Activated T-helper 17 cell treated with anti-CD3 and anti-CD28 coated beads, Interleukin-2, amount 50 U/mL, for 72 hours (primary cell): ENCODE measurements at regions not wholly inside any gene's neighbourhood (a gene's known extent, or its start where the extent isn't known, plus 50 kb on each side); places are given as distances from the start of the nearest gene placed in this dataset.

Experiments used
- ATAC-seq: fragments of 150-1000 bp; cut with Tn5 transposase; replicated peaks from 2 replicates; pipeline ENCODE4 v1.10.0; 2021; ENCODE audit warnings: mild to moderate bottlenecking, moderate library complexity
- H3K27ac Mint-ChIP-seq: one replicate; pipeline ENCODE4 v1.8.0; 2022; ENCODE audit warnings: mixed read lengths
- H3K27me3 Mint-ChIP-seq: one replicate; pipeline ENCODE4 v1.8.0; 2022; ENCODE audit warnings: mixed read lengths
- H3K36me3 Mint-ChIP-seq: one replicate; pipeline ENCODE4 v1.8.0; 2022; ENCODE audit warnings: low read depth, mild to moderate bottlenecking, mixed read lengths
- H3K4me1 Mint-ChIP-seq: one replicate; pipeline ENCODE4 v1.8.0; 2022; ENCODE audit warnings: mixed read lengths
- H3K4me3 Mint-ChIP-seq: one replicate; pipeline ENCODE4 v1.8.0; 2022; ENCODE audit warnings: mild to moderate bottlenecking, mixed read lengths
- H3K9me3 Mint-ChIP-seq: one replicate; pipeline ENCODE4 v1.8.0; 2022; ENCODE audit warnings: mixed read lengths

- no peaks in the 10 kb centered on the region for H3K27me3 Mint-ChIP-seq
- no peaks in the 10 kb centered on the region for H3K4me1 Mint-ChIP-seq
- H3K9me3 Mint-ChIP-seq, result peaks cover 4% of the 10 kb centered on the region
- H3K27ac Mint-ChIP-seq, result no peak overlapping the region
- no peaks in the 10 kb centered on the region for H3K36me3 Mint-ChIP-seq
- H3K4me3 Mint-ChIP-seq, result no peak overlapping the region
- no peak for ATAC-seq
Measured at GRCh38 chr12:67414011-67414715, 145.0 kb downstream of the CAND1 start.

DNA sequence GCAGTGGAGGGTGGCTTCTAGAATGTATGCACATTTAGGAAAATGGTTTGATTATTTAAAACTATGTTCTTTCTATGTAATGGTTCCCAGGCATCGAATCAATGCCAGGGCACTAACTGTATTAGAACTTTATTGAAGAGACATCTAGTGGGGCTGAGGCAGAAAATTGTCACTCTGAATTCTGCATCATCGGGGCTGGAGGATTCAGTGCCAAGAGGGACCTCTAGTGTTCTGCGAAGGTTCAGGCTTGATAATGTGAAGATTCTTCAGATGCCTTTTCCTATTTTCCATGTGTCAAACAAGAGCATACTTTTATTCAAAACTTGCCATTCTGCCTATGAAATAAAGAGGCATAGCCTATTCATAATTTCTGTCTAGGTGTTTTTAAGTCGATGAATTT, 146.3 kb downstream of the CAND1 start:
- Mint-ChIP-seq H3K27me3 (no peaks in the 10 kb centered on the region), H3K36me3 (no peaks in the 10 kb centered on the region), H3K9me3 (peaks cover 4% of the 10 kb centered on the region), H3K4me1 (no peaks in the 10 kb centered on the region), H3K27ac (no peak overlapping the region), H3K4me3 (no peak overlapping the region)
- no peak for ATAC-seq

- no peaks in the 10 kb centered on the region for H3K36me3 Mint-ChIP-seq
- H3K27me3 Mint-ChIP-seq, result peaks cover 4% of the 10 kb centered on the region
- H3K4me1 Mint-ChIP-seq, result no peaks in the 10 kb centered on the region
- no peaks in the 10 kb centered on the region for H3K9me3 Mint-ChIP-seq
- no peak overlapping the region for H3K4me3 Mint-ChIP-seq
- ATAC-seq, result no peak
- H3K27ac Mint-ChIP-seq, result no peak overlapping the region
Measured at GRCh38 chr12:67419810-67420209, 150.7 kb downstream of the CAND1 start.

- Mint-ChIP-seq H3K9me3 (no peaks in the 10 kb centered on the region), H3K27me3 (peaks cover 4% of the 10 kb centered on the region), H3K4me3 (no peak overlapping the region), H3K36me3 (no peaks in the 10 kb centered on the region), H3K27ac (no peak overlapping the region), H3K4me1 (no peaks in the 10 kb centered on the region)
- no peak for ATAC-seq
Measured at GRCh38 chr12:67420506-67420905, 151.3 kb downstream of the CAND1 start.

- H3K4me1 Mint-ChIP-seq, result no peaks in the 10 kb centered on the region
- no peaks in the 10 kb centered on the region for H3K36me3 Mint-ChIP-seq
- H3K27me3 Mint-ChIP-seq, result peaks cover 4% of the 10 kb centered on the region
- H3K4me3 Mint-ChIP-seq, result no peak overlapping the region
- H3K9me3 Mint-ChIP-seq, result no peaks in the 10 kb centered on the region
- ATAC-seq, result no peak
- H3K27ac Mint-ChIP-seq, result no peak overlapping the region
Measured at GRCh38 chr12:67422081-67422480, 152.9 kb downstream of the CAND1 start.

- Mint-ChIP-seq H3K4me3 (no peak overlapping the region), H3K36me3 (no peaks in the 10 kb centered on the region), H3K27ac (no peak overlapping the region), H3K9me3 (no peaks in the 10 kb centered on the region), H3K4me1 (no peaks in the 10 kb centered on the region), H3K27me3 (peaks cover 12% of the 10 kb centered on the region)
- no peak for ATAC-seq
Measured at GRCh38 chr12:67424784-67425183, 155.6 kb downstream of the CAND1 start.

GRCh38 chr12:67425394-67425793, 156.2 kb downstream of the CAND1 start:
- no peaks in the 10 kb centered on the region for H3K9me3 Mint-ChIP-seq
- ATAC-seq, result no peak
- no peaks in the 10 kb centered on the region for H3K4me1 Mint-ChIP-seq
- H3K27ac Mint-ChIP-seq, result no peak overlapping the region
- H3K27me3 Mint-ChIP-seq, result peaks cover 12% of the 10 kb centered on the region
- no peak overlapping the region for H3K4me3 Mint-ChIP-seq
- H3K36me3 Mint-ChIP-seq, result no peaks in the 10 kb centered on the region

GRCh38 chr12:67426067-67426466, 156.9 kb downstream of the CAND1 start:
- H3K36me3 Mint-ChIP-seq, result no peaks in the 10 kb centered on the region
- ATAC-seq, result no peak
- H3K27me3 Mint-ChIP-seq, result peaks cover 12% of the 10 kb centered on the region
- no peaks in the 10 kb centered on the region for H3K9me3 Mint-ChIP-seq
- H3K4me3 Mint-ChIP-seq, result no peak overlapping the region
- H3K27ac Mint-ChIP-seq, result no peak overlapping the region
- H3K4me1 Mint-ChIP-seq, result no peaks in the 10 kb centered on the region

- Mint-ChIP-seq H3K4me3 (no peak overlapping the region), H3K4me1 (no peaks in the 10 kb centered on the region), H3K36me3 (no peaks in the 10 kb centered on the region), H3K27ac (no peak overlapping the region), H3K27me3 (peaks cover 12% of the 10 kb centered on the region), H3K9me3 (no peaks in the 10 kb centered on the region)
- ATAC-seq, result no peak
Measured at GRCh38 chr12:67427336-67427735, 158.2 kb downstream of the CAND1 start.

- no peak overlapping the region for H3K27ac Mint-ChIP-seq
- H3K27me3 Mint-ChIP-seq, result peaks cover 11% of the 10 kb centered on the region
- H3K9me3 Mint-ChIP-seq, result no peaks in the 10 kb centered on the region
- no peaks in the 10 kb centered on the region for H3K4me1 Mint-ChIP-seq
- H3K4me3 Mint-ChIP-seq, result no peak overlapping the region
- ATAC-seq, result no peak
- no peaks in the 10 kb centered on the region for H3K36me3 Mint-ChIP-seq
Measured at GRCh38 chr12:67428431-67428830, 159.3 kb downstream of the CAND1 start.

GRCh38 chr12:67430708-67431335, 161.7 kb downstream of the CAND1 start:
- Mint-ChIP-seq H3K4me3 (no peak overlapping the region), H3K9me3 (no peaks in the 10 kb centered on the region), H3K27ac (no peak overlapping the region), H3K36me3 (no peaks in the 10 kb centered on the region), H3K27me3 (peaks cover 8% of the 10 kb centered on the region), H3K4me1 (no peaks in the 10 kb centered on the region)
- no peak for ATAC-seq

- Mint-ChIP-seq H3K36me3 (no peaks in the 10 kb centered on the region), H3K4me3 (no peak overlapping the region), H3K27ac (no peak overlapping the region), H3K4me1 (no peaks in the 10 kb centered on the region), H3K27me3 (peaks cover 8% of the 10 kb centered on the region), H3K9me3 (no peaks in the 10 kb centered on the region)
- no peak for ATAC-seq
Measured at GRCh38 chr12:67431411-67432020, 162.4 kb downstream of the CAND1 start.

- Mint-ChIP-seq H3K9me3 (no peaks in the 10 kb centered on the region), H3K4me1 (no peaks in the 10 kb centered on the region), H3K27ac (no peak overlapping the region), H3K36me3 (no peaks in the 10 kb centered on the region), H3K4me3 (no peak overlapping the region), H3K27me3 (peaks cover 5% of the 10 kb centered on the region)
- ATAC-seq, result peak; percentile 40
Measured at GRCh38 chr12:67433385-67434175, 164.4 kb downstream of the CAND1 start.

- no peaks in the 10 kb centered on the region for H3K4me1 Mint-ChIP-seq
- no peak overlapping the region for H3K4me3 Mint-ChIP-seq
Measured at GRCh38 chr12:67434671-67435370, 165.7 kb downstream of the CAND1 start.

More at GRCh38 chr12:67434671-67435370, 165.7 kb downstream of the CAND1 start:
- H3K27me3 Mint-ChIP-seq, result no peaks in the 10 kb centered on the region
- H3K36me3 Mint-ChIP-seq, result no peaks in the 10 kb centered on the region
- no peak overlapping the region for H3K27ac Mint-ChIP-seq
- peak; percentile 59 for ATAC-seq
- no peaks in the 10 kb centered on the region for H3K9me3 Mint-ChIP-seq
